ENCODE measurements at regions not wholly inside any gene's neighbourhood (a gene's known extent, or its start where the extent isn't known, plus 50 kb on each side); places are given as distances from the start of the nearest gene placed in this dataset.

- no peak overlapping the region for H3K27ac ChIP-seq (ENCODE audit: low read depth in 1 of 2, low read length in 2 of 2)
- TF ChIP-seq CTCF (IDR thresholded peaks at IDR 0.05), result no peak
- no peaks in the 10 kb centered on the region for H3K79me2 ChIP-seq (ENCODE audit: insufficient read depth, low read length)
- peaks cover 6 to 8% of the 10 kb centered on the region in 2 donors for H3K9me3 ChIP-seq (replicated peaks in 1 of 2; ENCODE audit: control insufficient read depth in 1 of 2, insufficient read depth in 1 of 2, low read length in 2 of 2)
- no peak overlapping the region for H3K9ac ChIP-seq (ENCODE audit: insufficient read depth, low read length, poor library complexity, severe bottlenecking)
- H3K36me3 Mint-ChIP-seq, result peaks cover 0 to 2% of the 10 kb centered on the region in 2 donors
- H3K27ac Mint-ChIP-seq, result peak overlapping the region in 1 of 7 donors; percentile 24
- intact Hi-C loops (cut with micrococcal nuclease), result no loop called here
- H3K4me1 Mint-ChIP-seq, result peaks cover 3% of the 10 kb centered on the region
- H3K27me3 Mint-ChIP-seq (ENCODE audit: low read depth in 3 of 3), result peaks cover 21 to 27% (median 27%) of the 10 kb centered on the region in 3 donors
- no peak for DNase-seq
- H3K4me3 ChIP-seq (replicated peaks in 1 of 3; ENCODE audit: low read depth in 2 of 3, low read length in 3 of 3), result no peak overlapping the region
- no peaks in the 10 kb centered on the region for H4K20me1 ChIP-seq (ENCODE audit: insufficient read depth, low read length)
- H3K4me1 ChIP-seq (ENCODE audit: control insufficient read depth in 1 of 2, insufficient read depth in 2 of 2, low read length in 2 of 2), result no peaks in the 10 kb centered on the region
- 76% methylated on average over 3 of the region's 9 CpGs for WGBS (ENCODE audit: insufficient coverage)
- H3K4me3 Mint-ChIP-seq, result no peak overlapping the region
- peaks cover 5 to 18% (median 9%) of the 10 kb centered on the region in 7 donors for H3K9me3 Mint-ChIP-seq
- no peak overlapping the region for H3K4me2 ChIP-seq (replicated peaks; ENCODE audit: extremely low read depth, low read length, poor library complexity, severe bottlenecking)
- H3K36me3 ChIP-seq (replicated peaks in 1 of 2; ENCODE audit: control insufficient read depth in 1 of 2, insufficient read depth in 2 of 2, low read length in 2 of 2), result no peaks in the 10 kb centered on the region
- H2AFZ ChIP-seq (ENCODE audit: insufficient read depth, low read depth, low read length, poor library complexity, severe bottlenecking), result no peak overlapping the region
- H3K27me3 ChIP-seq (ENCODE audit: control insufficient read depth in 2 of 2, insufficient read depth in 2 of 2, low read length in 2 of 2), result peaks cover 25 to 29% of the 10 kb centered on the region in 2 donors
Measured at GRCh38 chr20:24208652-24209051, 220.1 kb upstream of the GGTLC1 start.

- Histone ChIP-seq H3K4me2 (replicated peaks; ENCODE audit: extremely low read depth, low read length, poor library complexity, severe bottlenecking) (no peak overlapping the region), H3K4me1 (ENCODE audit: control insufficient read depth in 1 of 2, insufficient read depth in 2 of 2, low read length in 2 of 2) (no peaks in the 10 kb centered on the region), H3K9ac (ENCODE audit: insufficient read depth, low read length, poor library complexity, severe bottlenecking) (no peak overlapping the region), H3K9me3 (replicated peaks in 1 of 2; ENCODE audit: control insufficient read depth in 1 of 2, insufficient read depth in 1 of 2, low read length in 2 of 2) (peaks cover 6 to 8% of the 10 kb centered on the region in 2 donors), H2AFZ (ENCODE audit: insufficient read depth, low read depth, low read length, poor library complexity, severe bottlenecking) (no peak overlapping the region), H3K27ac (ENCODE audit: low read depth in 1 of 2, low read length in 2 of 2) (no peak overlapping the region), H3K36me3 (replicated peaks in 1 of 2; ENCODE audit: control insufficient read depth in 1 of 2, insufficient read depth in 2 of 2, low read length in 2 of 2) (no peaks in the 10 kb centered on the region), H3K79me2 (ENCODE audit: insufficient read depth, low read length) (no peaks in the 10 kb centered on the region), H3K27me3 (ENCODE audit: control insufficient read depth in 2 of 2, insufficient read depth in 2 of 2, low read length in 2 of 2) (peaks cover 18 to 22% of the 10 kb centered on the region in 2 donors), H4K20me1 (ENCODE audit: insufficient read depth, low read length) (no peaks in the 10 kb centered on the region), H3K4me3 (replicated peaks in 1 of 3; ENCODE audit: low read depth in 2 of 3, low read length in 3 of 3) (no peak overlapping the region)
- peaks cover 13 to 20% (median 20%) of the 10 kb centered on the region in 3 donors for H3K27me3 Mint-ChIP-seq (ENCODE audit: low read depth in 3 of 3)
- H3K27ac Mint-ChIP-seq, result peak overlapping the region in 1 of 7 donors; percentile 51
- DNase-seq, result no peak
- no peak for TF ChIP-seq CTCF (IDR thresholded peaks at IDR 0.05)
- no peak overlapping the region for H3K4me3 Mint-ChIP-seq
- 83% methylated on average over 11 of the region's 26 CpGs for WGBS (ENCODE audit: insufficient coverage)
- H3K36me3 Mint-ChIP-seq, result peaks cover 0 to 2% of the 10 kb centered on the region in 2 donors
- intact Hi-C loops (cut with micrococcal nuclease), result no loop called here
- peaks cover 3% of the 10 kb centered on the region for H3K4me1 Mint-ChIP-seq
- peaks cover 5 to 18% (median 9%) of the 10 kb centered on the region in 7 donors for H3K9me3 Mint-ChIP-seq
Measured at GRCh38 chr20:24207803-24208300, 219.3 kb upstream of the GGTLC1 start.

Data from CD14-positive monocyte (primary cell).